RKO (cell line): ENCODE measurements at regions not wholly inside any gene's neighbourhood (a gene's known extent, or its start where the extent isn't known, plus 50 kb on each side); places are given as distances from the start of the nearest gene placed in this dataset.
"Not testable (repeated sequence)": the region's sequence is repeated elsewhere in the genome, so short reads cannot be mapped to it uniquely, and the experiment has no call there.

Experiments used
- DNase-seq: peaks from one replicate; pipeline ENCODE4 v3.0.0-alpha.2; 2016; ENCODE audit warnings: low spot score

DNA sequence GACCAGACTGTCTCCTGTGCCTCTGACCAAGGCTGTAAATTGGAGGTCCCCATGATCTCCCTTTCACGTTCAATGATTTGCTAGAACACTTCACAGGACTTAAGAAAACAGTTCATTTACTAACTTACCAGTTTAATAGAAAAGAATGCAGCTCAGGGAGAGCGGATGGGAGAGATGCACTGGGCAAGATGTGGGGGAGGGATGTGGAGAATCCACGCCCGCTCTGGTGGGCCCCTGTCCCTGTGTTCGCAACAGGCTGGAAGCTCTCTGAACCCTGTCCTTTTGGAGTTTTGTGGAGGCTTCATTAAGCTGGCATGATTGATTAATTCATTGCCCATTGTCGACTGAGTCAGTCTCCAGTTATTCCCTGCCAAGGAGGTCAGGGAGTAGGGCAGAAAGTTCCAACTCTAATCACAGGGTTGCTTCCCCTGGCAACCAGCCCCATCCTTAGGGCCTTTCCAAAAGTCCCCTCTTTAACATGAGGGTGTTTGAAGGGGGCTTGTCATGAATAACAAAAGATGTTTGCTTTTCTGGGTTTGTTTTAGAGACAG is 257.1 kb downstream of the ACKR3 start:
- no peak for DNase-seq

DNA sequence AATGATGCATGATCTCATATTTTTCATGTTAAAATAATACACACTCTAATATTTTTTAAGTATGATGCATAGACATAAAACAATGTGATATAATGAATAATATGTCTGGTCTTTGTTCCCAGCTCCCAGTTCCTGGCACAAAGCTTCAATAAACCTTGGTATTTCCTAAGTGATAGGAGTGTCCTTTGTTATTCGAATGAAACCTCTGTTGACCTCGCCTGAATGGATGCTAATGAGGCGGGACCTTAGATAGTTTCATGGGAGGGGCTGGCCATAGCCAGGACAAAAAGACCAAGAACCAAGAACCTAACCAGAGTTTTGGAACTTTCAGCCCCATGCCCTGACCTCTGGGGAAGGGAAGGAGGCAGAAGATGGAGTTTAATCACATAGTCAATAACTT is 257.7 kb upstream of the COPS8 start:
- DNase-seq, result no peak

DNA sequence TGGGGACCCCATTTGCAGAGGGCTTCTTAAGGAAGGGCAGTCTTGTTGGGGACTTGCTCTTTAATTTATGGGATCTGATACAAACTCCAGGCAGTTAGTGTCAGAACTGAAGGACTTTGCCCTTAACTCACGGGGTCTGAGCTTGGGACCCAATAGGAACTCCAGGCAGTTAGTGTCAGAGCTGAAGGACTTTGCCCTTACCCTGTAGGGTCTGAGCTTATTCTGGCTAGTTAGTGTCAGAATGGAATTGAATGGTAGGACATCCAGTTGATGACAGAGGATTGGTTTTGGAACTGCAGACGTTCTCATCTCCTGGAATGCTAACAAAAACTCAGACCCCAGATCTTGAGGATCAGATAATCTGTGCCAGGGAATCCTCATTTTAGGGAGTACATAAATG is 256.9 kb upstream of the COPS8 start:
- no peak for DNase-seq

DNA sequence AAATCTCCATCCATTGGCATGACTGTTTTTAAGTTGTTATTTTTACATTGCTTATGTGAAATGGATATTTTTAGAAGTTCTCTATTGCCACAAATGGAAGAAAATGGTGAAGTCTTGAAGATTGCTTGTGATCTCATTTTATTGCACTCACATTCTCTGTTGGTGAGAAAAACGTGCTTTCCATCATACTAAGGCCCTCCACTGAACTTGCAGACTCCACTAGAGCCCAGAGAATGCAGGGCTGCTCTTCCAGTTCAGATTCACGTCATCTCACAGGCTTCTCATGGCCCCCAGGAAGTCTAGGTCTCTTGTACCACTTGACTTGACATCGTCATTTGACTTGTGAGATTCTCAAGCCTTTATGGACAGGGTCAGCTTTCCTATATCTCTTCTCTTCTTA is 254.8 kb upstream of the COPS8 start:
- no peak for DNase-seq

DNA sequence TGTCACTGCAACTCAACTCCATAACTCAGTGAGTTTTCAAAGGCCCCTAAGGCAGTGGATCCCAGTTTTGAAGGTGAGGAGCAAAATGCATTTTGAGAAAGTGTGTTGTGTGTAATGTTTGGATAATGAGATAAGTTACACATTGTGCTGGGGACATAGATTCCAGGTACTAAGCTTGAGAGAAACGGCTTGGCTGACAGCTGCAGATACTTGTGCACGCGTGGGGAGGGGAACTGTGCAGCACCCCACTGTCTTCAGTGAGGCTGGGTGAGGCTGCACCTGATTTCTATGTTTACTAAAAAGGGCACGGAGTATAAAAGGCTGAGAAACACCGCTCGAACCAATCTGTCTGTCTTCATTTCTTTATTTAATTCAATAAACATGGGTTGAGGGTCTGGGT is 254.0 kb upstream of the COPS8 start:
- DNase-seq, result no peak

DNA sequence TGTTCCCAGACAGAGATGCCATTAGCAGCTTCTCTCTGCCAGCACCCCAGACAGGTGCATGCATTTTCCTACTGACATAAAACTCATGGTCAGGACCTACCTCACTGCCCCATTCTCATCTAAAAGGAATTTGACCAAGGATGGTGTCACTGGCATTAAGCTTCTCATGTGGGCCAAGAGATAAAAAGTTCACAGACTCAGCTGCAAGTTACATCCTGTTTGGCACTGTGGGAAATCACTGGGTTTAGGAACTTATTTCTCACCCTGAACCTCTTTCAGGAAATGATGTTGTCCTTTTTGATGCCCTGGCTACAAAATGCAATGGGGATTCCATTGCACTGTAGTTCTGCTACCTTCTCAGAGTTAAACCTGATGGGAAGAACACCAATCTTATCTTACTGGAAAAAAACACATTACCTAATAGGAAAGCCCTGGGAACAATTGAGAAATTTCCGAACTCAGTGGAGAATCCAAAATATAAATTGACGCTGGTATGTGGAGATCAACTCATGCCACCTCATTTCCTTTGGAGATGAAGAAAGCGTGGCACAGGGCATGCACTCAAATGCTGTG is 252.1 kb upstream of the COPS8 start:
- DNase-seq, result peak; percentile 1

DNA sequence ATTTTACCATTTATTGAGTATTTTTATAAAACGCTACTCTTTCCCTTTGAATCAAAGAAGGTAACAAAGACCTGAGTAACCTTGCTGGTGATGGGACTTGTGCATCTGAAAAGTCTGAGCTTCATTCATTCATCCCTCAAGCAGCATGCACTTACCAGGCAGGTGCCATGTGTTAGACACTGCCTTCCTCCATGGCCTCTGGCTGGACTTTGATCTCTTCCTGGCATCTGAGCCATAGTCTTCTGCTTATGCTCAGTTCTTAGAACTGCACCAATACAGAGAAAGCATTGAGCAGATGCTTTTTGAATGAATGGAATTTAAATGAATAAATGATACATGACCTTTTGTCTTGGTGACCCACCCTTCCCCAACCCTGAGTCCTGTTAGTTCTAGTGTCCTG is 251.4 kb upstream of the COPS8 start:
- DNase-seq, result no peak

DNA sequence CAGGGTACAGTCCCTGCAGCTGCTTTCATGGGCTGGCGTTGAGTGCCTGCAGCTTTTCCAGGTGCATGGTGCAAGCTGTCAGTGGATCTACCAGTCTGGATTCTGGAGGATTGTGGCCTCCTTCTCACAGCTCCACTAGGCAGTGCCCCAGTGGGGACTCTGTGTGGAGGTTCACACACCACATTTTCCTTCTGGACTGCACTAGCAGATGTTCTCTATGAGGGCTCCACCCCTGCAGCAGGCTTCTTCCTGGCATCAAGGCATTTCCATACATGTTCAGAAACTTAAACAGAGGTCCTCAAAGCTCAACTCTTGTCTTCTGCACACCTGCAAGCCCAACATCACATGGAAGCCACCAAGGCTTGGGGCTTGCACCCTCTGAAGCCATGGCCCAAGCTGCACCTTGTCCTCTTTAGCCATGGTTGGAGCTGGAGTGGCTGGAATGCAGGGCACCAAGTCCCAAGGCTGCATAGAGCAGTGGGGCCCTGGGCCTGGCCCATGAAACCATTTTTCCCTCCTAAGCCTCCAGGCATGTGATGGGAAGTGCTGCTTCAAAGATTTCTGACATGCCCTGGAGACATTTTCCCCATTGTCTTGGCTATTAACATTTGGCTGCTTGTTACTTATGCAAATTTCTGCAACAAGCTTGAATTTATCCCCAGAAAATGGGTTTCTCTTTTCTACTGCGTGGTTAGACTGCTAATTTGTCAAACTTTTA is 250.2 kb upstream of the COPS8 start:
- DNase-seq, result no peak

DNA sequence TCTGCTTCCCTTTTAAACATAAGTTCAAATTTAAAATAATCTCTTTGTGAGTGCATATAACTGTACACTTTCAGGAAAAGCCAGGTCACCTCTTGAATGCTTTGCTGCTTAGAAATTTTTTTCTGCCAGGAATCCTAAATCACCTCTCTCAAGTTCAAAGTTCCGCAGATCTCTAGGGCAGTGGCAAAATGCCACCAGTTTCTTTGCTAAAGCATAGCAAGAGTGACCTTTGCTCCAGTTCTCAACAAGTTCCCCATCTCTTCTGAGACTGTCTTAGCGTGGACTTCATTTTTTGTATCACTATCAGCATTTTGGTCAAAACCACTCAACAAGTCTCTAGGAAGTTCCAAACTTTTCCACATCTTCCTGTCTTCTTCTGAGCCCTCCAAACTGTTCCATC is 249.7 kb upstream of the COPS8 start:
- DNase-seq, result not testable (repeated sequence)

DNA sequence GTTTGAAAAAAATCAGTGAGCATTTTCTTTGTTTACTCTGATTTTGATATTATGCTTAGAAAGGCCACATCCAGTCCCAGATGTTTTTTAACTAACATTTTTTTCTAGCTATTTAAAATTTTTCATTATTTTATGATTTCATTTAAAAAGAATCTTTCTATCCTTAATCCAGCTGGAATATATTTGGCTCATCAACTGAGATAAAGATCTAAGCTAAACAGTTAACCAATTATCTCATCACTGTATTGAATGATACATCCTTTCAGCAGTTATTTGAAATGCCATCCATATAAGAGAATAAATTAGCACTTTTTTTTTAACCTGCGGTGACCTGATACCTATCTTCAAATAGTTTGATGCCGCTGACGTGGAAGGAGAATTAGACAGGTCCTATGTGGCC is 245.5 kb upstream of the COPS8 start:
- no peak for DNase-seq

DNA sequence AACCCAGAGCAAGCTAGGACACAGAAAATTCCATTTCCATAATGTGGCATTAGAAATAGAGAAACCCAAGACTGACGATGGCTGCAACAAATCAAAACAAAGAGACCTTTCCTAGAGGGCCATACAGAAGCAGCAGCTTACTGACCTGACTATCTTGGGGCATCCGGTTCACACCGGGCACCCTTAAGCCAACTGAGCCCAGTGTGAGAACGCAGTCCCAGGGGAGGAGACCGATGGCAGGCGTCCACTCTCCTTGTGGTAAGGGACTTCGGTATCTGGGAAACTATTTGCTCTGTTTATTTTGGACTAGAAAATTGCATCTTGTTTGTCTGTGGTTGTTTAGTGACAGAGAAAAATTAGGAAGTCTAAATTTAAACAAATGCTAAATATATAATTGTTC is 244.8 kb upstream of the COPS8 start:
- DNase-seq, result no peak

DNA sequence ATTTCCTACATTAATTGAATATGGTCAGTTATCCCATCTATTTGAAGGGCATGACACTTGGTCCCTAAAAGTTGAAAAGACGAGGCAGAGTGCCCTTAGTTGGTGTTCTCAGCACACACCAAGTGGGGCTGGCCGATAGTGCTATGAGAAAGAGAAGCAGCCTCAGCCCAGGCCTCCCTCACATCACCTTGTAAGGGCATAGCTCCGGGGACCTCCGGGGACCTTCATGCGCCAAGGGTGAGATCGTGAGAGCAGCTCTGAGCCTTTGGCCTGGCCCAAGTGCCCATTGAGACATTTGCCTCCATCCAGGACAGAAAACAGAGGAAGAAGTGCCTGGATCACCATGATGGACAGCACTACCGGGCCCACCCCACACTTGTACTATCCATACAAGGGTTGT is 244.3 kb upstream of the COPS8 start:
- no peak for DNase-seq

DNA sequence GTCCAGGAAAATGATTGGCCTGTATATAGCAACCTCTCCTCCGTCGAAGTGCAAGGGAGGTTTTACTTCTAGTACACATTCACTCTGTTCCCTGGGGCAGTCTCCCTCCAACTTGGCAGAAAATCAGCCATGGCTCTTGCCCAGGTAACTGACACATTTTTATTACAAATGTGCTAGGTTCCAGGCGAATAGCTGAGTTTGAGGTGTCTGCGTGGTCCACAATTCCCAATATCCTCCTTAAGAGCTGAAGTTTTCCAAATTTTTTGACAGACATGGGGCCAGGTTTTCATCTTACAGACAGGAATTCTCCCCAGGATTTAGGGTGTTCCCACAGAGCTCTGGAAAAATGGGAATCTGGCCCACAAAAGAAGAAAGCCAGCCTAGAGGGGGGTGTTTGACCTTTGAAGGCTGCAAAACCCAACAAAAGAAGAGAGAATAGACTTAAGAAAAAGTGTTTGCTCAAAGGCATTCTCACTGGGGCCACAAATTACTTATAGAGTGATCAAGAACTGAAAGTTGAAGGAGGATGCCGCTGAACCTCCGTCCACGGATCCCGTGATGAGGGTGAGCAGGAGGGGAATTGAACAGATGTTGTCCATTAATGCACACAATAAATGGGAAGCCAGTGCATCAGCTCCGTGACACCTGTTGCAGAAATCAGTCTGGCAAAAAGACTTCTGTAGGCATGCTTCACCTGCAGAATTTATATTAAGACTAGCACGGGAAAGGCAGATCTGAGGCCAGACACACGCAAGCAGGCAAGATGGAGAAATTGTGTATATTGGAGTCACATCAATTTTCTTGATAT is 242.3 kb upstream of the COPS8 start:
- no peak for DNase-seq

DNA sequence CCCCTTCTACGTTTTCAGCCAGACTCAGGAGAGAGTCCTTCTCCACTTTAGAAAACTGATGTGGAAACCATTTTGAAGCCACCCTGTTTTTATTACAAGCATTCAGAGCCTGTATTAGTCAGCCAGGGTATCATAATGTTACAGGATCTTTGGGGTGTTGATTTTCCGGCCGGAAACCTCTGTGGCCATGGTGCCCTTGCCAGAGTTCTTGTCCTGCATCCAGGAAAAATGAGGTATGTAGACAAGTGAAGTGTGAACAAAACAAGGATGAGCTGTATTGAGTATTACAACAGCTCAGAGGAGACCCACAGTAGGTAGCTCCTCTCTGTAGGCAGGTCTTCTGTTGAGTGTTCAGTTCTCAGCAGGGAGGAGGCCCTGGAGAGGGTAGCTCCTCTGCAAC is 241.0 kb upstream of the COPS8 start:
- DNase-seq, result no peak

DNA sequence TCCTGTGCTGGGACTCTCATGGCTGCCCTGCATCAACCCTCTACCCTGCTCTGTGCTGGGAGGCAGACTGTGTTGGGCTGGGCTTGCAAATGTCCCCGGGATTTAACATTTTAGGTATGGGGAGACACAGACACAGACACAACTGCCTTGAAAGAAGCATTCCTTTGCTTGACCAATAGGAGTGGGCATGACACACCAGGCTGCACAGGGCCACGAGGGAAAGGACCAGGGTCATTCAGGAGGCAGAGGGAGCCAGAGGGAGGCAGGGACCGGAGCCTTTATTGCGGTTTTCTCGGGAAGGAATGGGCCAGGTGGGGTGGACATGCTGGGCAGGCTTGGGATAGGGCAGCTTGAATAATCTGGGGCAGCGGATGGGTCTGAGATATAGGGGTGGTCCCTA is 238.7 kb upstream of the COPS8 start:
- no peak for DNase-seq

DNA sequence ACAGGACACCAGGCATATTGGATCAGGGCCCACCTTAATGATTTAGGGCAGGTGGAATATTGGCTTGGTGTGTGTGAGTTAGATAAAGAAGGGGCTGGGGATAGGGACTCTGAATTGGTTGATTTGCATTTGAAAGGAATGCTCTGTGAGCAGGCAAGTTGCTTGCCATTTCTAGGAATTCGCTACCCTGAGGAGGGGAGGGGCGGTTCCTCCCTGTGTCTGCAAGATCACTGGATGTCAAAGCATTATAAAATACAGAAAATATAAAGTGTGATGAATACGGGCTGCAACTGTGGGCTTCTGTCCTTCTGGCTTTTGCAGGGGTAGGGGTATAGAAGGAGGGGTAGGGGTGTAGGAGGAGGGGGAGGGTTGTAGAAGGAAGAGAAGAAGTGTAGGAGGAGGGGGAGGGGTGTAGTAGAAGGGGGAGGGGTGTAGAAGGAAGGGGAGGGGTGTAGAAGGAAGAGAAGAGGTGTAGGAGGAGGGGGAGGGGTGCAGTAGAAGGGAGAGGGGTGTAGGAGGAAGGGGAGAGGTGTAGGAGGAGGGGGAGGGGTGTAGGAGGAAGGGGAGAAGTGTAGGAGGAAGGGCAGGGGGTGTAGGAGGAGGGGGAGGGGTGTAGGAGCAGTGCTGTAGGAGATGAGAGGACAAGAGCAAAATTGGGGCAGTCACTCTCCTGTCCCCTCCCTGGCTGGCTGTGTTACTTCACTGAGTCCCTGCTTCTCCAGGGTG is 238.0 kb upstream of the COPS8 start:
- DNase-seq, result no peak

DNA sequence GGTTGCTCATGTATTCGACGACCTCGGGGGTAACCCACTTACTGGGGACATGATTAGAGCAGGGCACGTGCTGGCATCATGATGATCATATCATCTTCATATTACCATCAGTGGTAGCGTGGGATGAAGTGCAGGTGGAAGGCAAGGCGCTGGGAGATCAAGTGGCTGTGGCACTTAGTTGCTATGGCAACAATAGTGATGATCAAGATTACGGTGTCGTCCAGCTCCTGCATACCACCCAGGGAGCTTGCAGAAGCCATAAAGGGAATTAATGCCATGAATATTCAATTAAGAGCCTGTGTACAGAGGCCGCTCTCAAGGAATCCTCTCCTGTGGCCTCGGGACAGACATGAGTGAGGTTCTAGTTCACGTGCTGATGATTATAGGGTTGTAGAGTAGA is 237.2 kb upstream of the COPS8 start:
- no peak for DNase-seq

DNA sequence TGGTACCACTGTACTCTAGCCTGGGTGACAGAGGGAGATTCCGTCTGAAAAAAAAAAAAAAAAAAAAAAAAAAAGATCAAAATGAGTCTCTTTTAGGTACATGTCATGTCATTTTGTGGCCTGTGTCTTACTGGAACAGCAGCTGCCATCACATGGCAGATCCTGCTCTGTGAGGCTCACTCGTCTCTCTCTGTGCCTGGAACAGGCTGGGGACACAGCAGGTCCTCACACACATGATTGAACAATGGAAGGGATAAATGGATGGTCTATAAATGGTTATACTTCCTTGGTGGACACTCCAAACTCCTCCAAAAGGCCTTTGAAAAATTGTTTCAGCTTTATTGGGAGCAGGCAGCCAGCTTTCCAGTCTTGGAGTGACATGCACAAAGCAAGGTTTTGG is 236.2 kb upstream of the COPS8 start:
- no peak for DNase-seq

DNA sequence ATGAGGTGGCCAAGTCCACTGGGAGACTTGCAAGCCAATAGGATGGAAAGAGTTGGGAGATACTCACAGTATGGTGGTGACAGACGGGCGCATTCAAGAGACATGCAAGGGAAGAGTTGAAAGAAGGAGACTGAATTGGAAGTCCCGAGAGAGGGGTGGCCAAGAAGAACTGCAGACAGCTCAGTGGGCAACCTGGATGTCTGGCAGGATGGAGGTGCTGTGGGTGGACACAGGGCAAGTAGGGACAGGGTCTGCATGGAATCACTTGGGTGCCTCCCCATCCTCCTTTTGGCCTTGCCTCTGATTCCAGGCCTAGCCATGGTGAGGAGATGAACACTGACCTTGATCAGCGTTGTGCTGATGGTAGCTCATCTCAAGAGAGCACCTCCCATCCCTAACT is 235.7 kb upstream of the COPS8 start:
- DNase-seq, result no peak

DNA sequence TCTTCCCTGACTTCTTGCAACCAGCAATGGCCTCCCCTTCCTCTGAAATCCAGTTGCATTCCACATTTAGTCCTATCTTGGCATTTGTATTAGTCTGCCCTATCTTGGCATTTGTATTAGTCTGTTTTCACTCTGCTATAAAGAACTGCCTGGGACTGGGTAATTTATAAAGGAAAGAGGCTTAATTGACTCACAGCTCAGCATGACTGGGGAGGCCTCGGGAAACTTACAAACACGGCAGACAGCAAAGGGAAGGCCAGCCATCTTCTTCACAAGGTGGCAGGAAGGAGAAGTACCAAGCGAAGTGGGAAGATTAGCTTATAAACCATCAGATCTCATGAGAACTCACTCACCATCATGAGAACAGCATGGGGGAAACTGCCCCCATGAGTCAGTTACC is 234.5 kb upstream of the COPS8 start:
- DNase-seq, result no peak

DNA sequence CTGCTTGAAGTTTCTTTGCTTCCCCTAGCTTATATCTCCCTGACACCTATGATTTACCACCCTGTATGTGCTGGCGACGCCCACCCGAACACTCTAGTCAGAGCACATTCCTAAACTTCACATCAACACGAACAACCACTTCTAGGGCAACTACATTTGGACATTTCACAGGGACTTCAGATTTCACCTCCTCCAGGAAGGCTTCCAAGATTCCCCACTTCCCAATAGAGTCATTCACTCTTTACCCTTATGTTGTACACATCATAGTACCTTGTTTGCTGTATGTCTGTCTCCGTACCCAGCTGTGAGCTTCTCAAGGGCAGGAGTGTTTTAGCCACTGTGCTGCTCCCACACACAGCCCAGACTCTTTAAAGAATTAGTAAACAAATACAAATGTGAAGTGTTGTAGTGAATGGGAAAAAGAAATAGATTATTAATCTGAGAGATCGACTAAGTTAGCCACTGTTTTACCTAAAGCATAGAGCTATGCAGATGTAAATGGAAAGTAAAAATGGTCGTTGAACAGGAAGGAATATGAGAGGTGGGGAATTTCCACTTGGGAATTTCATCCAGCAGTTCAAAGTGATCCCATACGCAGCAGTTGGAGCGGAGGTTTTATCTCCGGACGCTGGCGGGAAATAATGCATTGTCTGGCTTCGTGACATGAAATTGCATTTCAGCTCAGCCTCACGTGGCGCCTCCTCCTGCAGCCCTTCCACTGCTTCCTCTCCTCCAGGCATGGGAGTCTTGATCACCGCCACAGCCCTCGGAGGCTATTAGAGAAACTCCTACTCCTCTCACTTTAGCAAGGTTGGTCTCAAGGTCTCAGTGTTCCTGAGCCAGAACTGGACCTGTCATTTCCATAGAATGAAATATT is 233.4 kb upstream of the COPS8 start:
- DNase-seq, result no peak

DNA sequence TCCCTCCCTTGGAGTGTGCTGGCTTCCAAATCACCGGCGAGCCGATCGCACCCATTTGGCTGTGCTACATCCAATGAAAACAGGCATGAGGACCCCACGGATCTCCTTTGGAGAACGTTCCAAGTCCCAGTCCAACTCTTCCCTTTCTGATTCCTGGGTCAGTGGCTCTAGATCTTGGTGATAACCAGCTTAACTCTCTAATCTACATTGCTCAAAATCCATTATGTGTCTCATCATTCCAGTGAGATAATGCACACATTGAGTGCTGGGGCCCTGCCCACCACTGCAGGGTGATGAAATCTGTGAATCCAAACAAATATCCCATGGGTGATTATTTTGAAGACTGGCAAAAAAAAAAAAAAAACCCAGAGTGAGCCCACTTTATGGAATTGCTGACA is 232.7 kb upstream of the COPS8 start:
- DNase-seq, result no peak
